HG02884 (cell line): ENCODE measurements at regions not wholly inside any gene's neighbourhood (a gene's known extent, or its start where the extent isn't known, plus 50 kb on each side); places are given as distances from the start of the nearest gene placed in this dataset.
A peak's percentile ranks its signal among the peaks of the same experiment; 100 is the strongest.
"Not testable (repeated sequence)": the region's sequence is repeated elsewhere in the genome, so short reads cannot be mapped to it uniquely, and the experiment has no call there.

Experiments
- ATAC-seq: cut with Tn5 transposase; IDR thresholded peaks from one replicate; pipeline ENCODE4 v1.9.1; 2021; ENCODE audit warnings: mild to moderate bottlenecking, moderate library complexity; ENCODE audit not compliant: unreplicated experiment

- ATAC-seq, result no peak
Measured at GRCh38 chr16:58862334-58863021, 128.4 kb upstream of the GOT2 start.

DNA sequence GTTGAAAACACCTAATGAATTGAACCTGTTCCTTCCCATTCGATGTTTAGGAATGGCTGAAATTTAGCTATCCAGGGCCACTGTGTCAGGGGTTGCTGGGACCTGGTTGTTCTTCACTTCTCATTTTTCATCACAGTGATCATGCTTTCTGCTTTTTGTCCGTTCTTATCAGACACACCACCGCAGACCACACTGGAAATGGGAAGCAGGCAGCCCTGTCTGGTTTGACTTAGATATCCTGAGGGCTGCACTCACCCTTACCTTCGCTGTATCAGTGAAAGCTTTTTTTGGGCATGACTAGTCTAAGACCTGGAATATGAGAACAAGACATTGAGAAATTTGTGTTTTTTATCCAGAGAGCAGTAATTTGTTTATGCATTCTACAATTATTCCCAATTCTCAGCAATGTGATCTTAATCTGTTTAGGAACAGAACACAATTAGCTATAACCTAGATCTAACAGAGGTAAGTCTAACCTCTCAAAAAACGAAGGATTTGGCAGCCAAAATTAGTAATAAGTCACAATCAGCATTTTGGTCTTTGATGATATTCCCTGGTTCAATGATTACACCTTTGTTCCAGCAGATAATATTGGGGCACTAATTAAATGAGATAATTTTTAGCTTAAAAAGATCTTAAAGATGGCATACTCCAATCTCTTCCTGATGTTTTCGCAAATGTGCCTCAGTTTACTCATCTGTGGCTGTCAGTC is 126.0 kb upstream of the GOT2 start:
- ATAC-seq, result no peak

DNA sequence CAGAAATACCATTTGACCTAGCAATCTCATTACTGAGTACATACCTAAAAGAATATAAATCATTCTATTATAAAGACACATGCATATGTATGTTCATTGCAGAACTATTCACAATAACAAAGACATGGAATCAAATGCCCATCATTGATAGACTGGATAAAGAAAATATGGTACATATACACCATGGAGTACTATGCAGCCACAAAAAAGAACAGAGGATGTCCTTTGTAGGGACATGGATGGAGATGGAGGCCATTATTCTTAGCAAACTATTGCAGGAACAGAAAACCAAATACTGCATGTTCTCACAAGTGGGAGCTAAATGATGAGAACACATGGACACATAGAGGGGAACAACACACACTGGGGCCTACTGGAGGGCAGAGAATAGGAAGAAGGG is 124.5 kb upstream of the GOT2 start:
- not testable (repeated sequence) for ATAC-seq

GRCh38 chr16:58855291-58855863 is 121.3 kb upstream of the GOT2 start:
- ATAC-seq, result no peak

DNA sequence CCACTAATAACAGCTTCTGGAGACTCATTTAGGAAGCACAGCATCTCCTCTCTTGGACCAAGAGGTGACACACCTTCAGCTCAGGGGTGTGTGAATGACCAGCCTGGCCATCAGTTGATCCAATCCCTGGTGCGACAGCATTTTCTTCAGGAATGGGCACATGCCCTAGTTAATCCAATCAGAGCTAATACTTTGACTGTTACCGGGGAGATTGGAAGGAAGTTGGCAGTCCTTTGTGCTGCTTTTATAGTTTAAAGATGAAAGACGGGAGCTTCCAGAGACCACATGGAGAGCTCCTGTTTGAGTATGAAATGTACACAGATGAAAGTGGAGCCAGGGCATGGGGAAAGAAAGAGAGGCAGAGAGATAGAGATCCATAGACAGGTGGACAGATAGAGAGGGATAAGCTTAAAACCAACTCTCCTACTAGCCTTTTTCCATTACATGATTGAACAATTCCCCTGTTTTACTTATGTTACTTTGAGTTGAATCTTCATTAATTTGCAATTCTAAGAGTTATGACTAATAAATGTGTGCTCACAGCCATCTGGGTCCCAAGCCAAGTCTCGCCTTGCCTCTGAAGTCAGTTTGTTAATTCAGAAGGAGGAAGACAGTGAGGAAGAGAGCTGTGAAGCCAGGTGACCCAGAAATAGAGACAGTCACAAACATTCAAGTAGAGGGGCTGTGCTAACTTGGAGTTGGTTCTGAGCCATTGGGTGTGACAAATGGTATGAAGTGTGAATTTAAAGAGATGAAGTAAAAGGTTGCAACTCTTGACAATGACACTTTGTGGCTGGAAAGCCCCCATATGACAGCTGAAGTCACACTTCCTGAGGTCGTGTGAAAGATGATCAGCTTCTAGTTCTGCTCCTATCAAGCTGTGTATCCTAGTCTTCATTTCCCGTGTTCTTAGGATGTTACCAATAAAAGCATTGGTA is 120.0 kb upstream of the GOT2 start:
- ATAC-seq, result peak; percentile 49

- ATAC-seq, result no peak
Measured at GRCh38 chr16:58850678-58851020, 116.5 kb upstream of the GOT2 start.

DNA sequence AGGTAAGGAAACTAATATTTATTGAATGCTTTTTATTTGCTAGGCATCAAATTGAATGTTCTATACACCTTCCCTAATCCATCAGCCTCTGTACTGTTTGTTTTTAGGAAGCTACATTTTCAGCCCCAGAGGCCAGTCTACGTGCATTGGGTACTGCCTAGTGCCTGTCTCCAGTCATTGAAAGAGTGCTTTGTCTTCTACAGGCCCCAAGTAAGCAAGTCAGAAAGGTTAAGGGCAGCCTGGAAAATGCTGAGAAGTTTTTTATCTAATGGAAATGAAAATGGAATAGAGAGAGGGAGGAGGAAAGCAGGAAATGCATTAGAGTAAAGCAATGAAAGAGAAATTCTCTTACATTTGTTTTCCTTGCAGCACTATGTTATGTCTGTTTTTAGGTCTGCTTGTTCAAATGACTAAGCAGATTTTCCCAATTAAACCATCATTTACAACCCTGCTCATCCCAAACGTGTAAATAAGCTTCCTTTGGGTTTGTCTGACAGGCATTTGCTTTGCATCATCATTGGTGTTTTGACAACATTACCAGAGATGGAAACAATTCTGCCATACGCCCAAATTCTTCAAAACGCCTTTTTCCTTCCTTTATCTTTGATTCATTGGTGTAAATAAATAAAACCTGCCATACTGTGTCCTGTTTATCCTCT is 116.0 kb upstream of the GOT2 start:
- ATAC-seq, result no peak

- no peak for ATAC-seq
Measured at GRCh38 chr16:58848662-58849002, 114.5 kb upstream of the GOT2 start.

DNA sequence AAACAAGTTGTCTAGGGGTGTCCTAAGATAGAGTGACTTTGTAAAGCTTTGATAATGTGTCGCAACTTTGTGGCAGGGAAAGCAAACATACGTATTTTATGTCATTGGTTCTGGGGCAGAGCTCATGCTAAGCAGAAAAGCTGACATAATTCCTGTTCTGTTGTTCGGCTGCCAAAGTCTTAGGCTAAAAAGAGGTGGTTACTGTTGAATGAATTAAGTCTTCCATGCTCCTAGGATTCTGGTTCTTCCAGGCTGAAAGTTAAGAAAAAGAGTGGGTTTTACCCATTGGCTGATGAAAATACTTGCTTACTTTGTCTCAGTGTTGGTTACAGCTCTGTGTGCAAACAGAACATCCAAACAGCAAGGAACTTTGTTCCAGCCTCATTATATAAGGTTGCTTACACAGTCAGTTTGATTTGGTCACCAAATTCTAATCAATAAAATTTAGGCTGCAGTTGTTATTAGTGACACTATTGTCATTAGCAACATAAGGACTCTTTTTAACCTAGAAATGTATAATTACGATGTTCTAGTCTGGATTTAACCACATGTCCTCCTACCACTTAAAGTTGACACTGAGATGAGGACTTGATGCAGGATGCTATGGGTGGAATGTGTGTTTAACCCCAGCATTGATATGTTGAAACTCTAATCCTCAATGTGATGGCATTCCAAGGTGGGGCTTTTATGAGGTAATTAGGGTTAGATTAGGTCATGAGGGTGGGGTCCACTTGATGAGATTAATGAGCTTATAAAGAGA is 114.0 kb upstream of the GOT2 start:
- ATAC-seq, result no peak

DNA sequence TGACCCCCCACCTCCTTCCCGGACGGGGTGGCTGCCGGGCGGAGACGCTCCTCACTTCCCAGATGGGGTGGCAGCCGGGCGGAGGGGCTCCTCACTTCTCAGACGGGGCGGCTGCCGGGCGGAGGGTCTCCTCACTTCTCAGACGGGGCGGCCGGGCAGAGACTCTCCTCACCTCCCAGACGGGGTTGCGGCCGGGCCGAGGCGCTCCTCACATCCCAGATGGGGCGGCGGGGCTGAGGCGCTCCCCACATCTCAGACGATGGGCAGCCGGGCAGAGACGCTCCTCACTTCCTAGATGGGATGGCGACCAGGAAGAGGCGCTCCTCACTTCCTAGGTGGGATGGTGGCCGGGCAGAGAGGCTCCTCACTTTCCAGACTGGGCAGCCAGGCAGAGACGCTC is 112.1 kb upstream of the GOT2 start:
- not testable (repeated sequence) for ATAC-seq

DNA sequence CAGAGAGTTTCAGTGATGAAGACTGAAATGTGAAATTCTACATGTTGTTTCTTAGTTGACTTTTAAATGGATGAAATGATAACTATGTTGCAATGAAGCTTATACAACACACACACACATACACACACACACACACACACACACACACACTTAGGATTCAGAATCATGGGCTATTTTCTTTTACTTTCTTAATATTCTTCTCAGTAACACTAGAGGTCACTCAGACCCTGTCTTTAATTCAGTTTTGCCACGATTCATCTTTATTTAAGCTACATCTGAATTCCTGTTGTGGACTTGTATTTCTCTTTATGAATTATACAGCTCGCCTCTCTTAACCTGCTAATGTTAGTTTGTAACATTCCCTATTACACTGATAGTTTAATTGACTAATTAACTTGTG is 109.6 kb upstream of the GOT2 start:
- ATAC-seq, result no peak

GRCh38 chr16:58842746-58843145 is 108.6 kb upstream of the GOT2 start:
- no peak for ATAC-seq

DNA sequence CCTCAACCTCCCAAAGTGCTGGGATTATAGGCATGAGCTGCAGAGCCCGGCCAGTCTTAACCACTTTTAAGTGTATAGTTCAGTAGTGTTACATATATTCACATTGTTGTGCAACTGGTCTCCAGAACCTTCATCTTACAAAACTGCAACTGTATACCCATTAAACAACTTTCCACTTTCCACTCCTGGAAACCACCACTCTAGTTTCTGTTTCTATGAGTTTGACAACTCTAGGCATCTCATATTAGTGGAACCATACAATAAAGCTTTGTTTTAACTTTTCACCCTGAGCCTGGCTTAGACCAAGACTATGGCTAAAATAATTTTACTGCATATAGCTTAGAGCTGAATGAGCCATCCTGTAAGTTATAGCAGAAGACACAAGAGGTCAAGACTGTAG is 108.0 kb upstream of the GOT2 start:
- no peak for ATAC-seq

DNA sequence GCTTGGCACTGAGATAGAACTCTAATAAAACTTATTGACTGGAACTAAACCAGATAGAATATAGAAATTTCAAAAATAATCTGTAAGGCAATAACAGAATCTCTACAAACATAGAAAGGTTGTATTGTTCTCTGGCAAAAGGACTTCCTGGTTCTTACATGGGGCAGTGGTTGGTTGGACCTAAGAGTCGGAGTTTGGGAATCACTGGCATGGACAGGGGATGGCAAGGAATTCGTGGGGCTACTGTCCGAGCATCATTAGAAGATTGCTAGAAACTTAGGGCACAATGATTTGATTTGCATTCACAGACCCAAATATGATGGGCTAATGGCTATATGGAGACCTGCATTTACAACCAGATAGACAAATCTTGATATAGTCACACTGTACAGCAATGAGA is 103.8 kb upstream of the GOT2 start:
- ATAC-seq, result no peak

DNA sequence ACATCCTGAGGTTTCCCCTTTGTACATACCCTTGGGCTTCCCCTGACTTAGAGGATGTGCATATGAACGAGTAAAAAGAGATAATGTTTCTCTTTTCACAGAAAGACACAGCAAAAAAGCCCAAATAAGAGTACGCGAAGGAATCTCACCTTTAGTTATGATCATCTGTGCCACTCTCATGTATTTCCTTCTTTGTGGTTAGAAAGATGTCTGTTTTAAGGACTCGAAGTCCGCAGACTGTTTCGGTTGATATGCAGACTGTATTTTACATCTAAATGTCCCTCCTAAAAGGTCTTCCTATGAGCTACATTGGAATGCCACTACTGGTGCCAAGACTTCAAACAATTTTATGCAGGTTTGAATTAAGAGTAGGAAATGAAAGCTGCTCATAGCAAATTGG is 102.3 kb upstream of the GOT2 start:
- no peak for ATAC-seq

- no peak for ATAC-seq
Measured at GRCh38 chr16:58832386-58832895, 98.3 kb upstream of the GOT2 start.

- no peak for ATAC-seq
Measured at GRCh38 chr16:58831386-58831785, 97.3 kb upstream of the GOT2 start.

DNA sequence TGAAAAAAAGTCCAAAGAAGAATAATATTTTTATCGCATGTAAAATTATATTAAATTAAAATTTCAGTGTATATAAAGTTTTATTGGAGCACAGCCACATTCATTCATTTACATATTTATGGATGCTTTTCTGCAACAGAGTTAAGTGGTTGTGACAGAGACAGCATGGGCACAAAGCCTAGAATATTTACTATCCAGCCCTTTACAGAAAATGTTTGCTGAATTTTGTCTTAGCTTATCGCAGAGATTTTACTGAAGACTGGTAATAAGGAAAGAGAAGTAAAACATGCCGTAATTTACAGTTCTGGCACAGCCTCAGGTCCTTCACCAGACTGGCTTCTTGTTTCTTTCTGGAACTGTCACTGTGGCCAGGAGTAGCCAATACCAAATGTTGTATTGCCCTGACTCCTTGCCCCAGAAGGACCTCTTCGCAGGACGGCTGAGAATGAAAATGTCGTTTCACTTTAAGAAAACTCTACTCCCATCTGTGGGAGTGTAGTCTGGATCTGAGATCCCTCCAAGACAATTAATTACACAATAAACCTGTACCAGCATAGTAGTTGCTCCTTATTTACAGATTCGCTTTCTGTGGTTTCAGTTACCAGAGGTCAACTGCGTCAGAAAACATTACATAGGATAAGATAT is 94.9 kb upstream of the GOT2 start:
- ATAC-seq, result no peak

DNA sequence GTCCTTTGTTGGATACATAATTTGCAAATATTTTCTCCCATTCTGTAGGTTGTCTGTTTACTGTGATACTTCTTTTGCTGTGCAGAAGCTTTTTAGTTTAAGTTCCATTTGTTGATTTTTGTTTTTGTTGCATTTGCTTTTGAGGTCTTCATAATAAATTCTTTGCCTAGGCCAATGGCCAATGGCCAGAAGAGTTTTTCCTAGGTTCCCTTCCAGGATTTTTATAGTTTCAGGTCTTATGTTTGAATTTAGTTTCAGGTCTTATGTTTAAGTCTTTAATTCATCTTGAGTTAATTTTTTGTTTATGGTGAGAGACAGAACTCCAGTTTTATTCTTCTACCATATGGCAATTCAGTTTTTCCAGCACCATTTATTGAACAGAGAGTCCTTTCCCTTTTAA is 90.1 kb upstream of the GOT2 start:
- ATAC-seq, result no peak

DNA sequence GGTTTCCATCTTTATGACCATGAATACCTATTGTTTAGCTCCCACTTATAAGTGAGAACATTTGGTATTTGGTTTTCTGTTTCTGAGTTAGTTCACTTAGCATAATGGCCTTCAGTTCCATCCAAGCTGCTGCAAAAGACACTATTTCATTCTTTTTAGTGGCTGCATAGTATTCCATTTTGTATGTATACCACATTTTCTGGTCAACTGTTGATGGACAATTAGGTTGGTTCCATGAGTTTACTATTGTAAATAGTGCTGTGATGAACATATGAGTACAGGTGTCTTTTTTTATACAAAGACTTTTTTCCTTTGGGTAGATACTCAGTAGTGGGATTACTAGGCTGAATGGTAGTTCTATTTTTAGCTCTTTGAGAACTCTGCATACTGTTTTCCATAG is 87.8 kb upstream of the GOT2 start:
- no peak for ATAC-seq
